ENCODE measurements at regions not wholly inside any gene's neighbourhood (a gene's known extent, or its start where the extent isn't known, plus 50 kb on each side); places are given as distances from the start of the nearest gene placed in this dataset.

GRCh38 chr6:82741996-82742385 is 323.6 kb downstream of the UBE3D start:
- TF ChIP-seq CTCF (IDR thresholded peaks at IDR 0.05) (no peak), POLR2A (IDR thresholded peaks at IDR 0.05) (no peak)

Data from right lobe of liver (tissue), 4 donors.